ENCODE measurements at regions not wholly inside any gene's neighbourhood (a gene's known extent, or its start where the extent isn't known, plus 50 kb on each side); places are given as distances from the start of the nearest gene placed in this dataset.
A peak's percentile ranks its signal among the peaks of the same experiment; 100 is the strongest.

GRCh38 chr11:82007521-82007920 is 726.1 kb downstream of the FAM181B start:
- H2BK20ac ChIP-seq (ENCODE audit: low read length), result no peak overlapping the region
- no peak overlapping the region for H3K14ac ChIP-seq (ENCODE audit: insufficient read length)
- no peak overlapping the region for H2BK120ac ChIP-seq (replicated peaks; ENCODE audit: low read depth, low read length)
- H3K27me3 ChIP-seq (replicated peaks in 1 of 4; ENCODE audit: control insufficient read depth in 3 of 4, extremely low read depth in 1 of 4, insufficient read depth in 3 of 4, low read length in 3 of 4), result no peaks in the 10 kb centered on the region
- H3K4me1 ChIP-seq (replicated peaks in 1 of 4; ENCODE audit: control insufficient read depth in 3 of 4, insufficient read depth in 4 of 4, low read length in 3 of 4), result no peaks in the 10 kb centered on the region
- H4K20me1 ChIP-seq (replicated peaks in 1 of 2; ENCODE audit: control insufficient read depth in 1 of 2, insufficient read depth in 2 of 2, low read length in 2 of 2), result no peaks in the 10 kb centered on the region
- no peak overlapping the region for H2BK12ac ChIP-seq (ENCODE audit: low read depth, low read length)
- H2AFZ ChIP-seq (ENCODE audit: low read length), result no peak overlapping the region
- H3K9me3 ChIP-seq (ENCODE audit: insufficient read depth in 2 of 2, low read depth in 1 of 2, low read length in 1 of 2), result no peaks in the 10 kb centered on the region
- DNase-seq (ENCODE audit: low read depth in 1 of 2, low spot score in 2 of 2) (no peak), FAIRE-seq (no peak)
- H4K8ac ChIP-seq (ENCODE audit: extremely low read depth, insufficient read depth, low read length), result no peak overlapping the region
- H2BK5ac ChIP-seq (ENCODE audit: low read depth, low read length), result no peak overlapping the region
- ChIA-PET POLR2A (ENCODE audit: partially characterized antibody) (no interaction called here), CTCF (ENCODE audit: partially characterized antibody) (no interaction called here)
- peak overlapping the region in 1 of 4 experiments; percentile 34; a peak in 1 of 7 replicates for H3K9ac ChIP-seq (replicated peaks in 1 of 4; ENCODE audit: extremely low read depth in 1 of 4, low read depth in 3 of 4, low read length in 3 of 4)
- H2BK15ac ChIP-seq (ENCODE audit: low read length), result no peak overlapping the region
- H3K79me2 ChIP-seq (ENCODE audit: control insufficient read depth in 1 of 2, insufficient read depth in 2 of 2, low read length in 2 of 2), result no peaks in the 10 kb centered on the region
- no peak overlapping the region for H3K27ac ChIP-seq (ENCODE audit: low read depth, low read length)
- no peak overlapping the region for H3K4me2 ChIP-seq (ENCODE audit: insufficient read depth in 1 of 2, low read depth in 2 of 2, low read length in 2 of 2)
- H3K23me2 ChIP-seq (ENCODE audit: low read depth, low read length), result no peaks in the 10 kb centered on the region
- H3K4me3 ChIP-seq (ENCODE audit: extremely low read depth in 1 of 4, insufficient read depth in 2 of 4, low read depth in 3 of 4, low read length in 4 of 4), result no peak overlapping the region
- H3K4ac ChIP-seq (replicated peaks; ENCODE audit: insufficient read length, low read depth, low read length), result no peak overlapping the region
- H3K56ac ChIP-seq (replicated peaks; ENCODE audit: insufficient read length, low read depth, low read length), result no peak overlapping the region
- no peaks in the 10 kb centered on the region for H3K36me3 ChIP-seq (ENCODE audit: control insufficient read depth in 2 of 4, insufficient read depth in 4 of 4, low read length in 3 of 4)
- H3K18ac ChIP-seq (ENCODE audit: extremely low read depth, low read length), result no peak overlapping the region
- no peak overlapping the region for H4K5ac ChIP-seq (ENCODE audit: insufficient read length, low read depth, low read length)
- no peak overlapping the region for H4K91ac ChIP-seq (replicated peaks; ENCODE audit: insufficient read length, low read length)
- no peak overlapping the region for H3K23ac ChIP-seq (ENCODE audit: insufficient read length)
- 97% methylated on average over 6 of the region's 6 CpGs; no CpG with 5 or more reads in 1 of the 2 experiments for whole genome bisulfite sequencing, 2 experiments (ENCODE audit: extremely low coverage in 1 of 2, insufficient coverage in 1 of 2, insufficient read length in 1 of 2, insufficient replicate concordance in 2 of 2, low coverage in 1 of 2, low lambda C conversion rate in 2 of 2, missing lambda C conversion rate in 1 of 2)
- no peak overlapping the region for H2AK5ac ChIP-seq (ENCODE audit: low read depth, low read length)
- H3K79me1 ChIP-seq (ENCODE audit: low read depth, low read length), result no peaks in the 10 kb centered on the region
- no peak for TF ChIP-seq SP2 (IDR thresholded peaks at IDR 0.05; ENCODE audit: low read length)
- no peak for TF ChIP-seq EGR1 (IDR thresholded peaks at IDR 0.05; ENCODE audit: borderline replicate concordance, low read depth, low read length)
- TF ChIP-seq CEBPB (IDR thresholded peaks at IDR 0.05; ENCODE audit: low read depth, low read length), result no peak
- TF ChIP-seq ZNF274 (IDR thresholded peaks at IDR 0.05; ENCODE audit: borderline replicate concordance, extremely low read depth, low read length), result no peak
- no peak for TF ChIP-seq NANOG (IDR thresholded peaks at IDR 0.05; ENCODE audit: insufficient read depth, low read depth, low read length, poor library complexity, severe bottlenecking)
- no peak for TF ChIP-seq POLR2A (IDR thresholded peaks at IDR 0.05; ENCODE audit: control extremely low read depth in 1 of 2, low read depth in 2 of 2, low read length in 2 of 2)
- no peak for TF ChIP-seq SP4 (IDR thresholded peaks at IDR 0.05; ENCODE audit: low read length)
- no peak for TF ChIP-seq ATF2 (IDR thresholded peaks at IDR 0.05; ENCODE audit: low read length)

Measured in H1 (cell line).